Heart left ventricle (tissue), 16 donors: ENCODE measurements at regions not wholly inside any gene's neighbourhood (a gene's known extent, or its start where the extent isn't known, plus 50 kb on each side); places are given as distances from the start of the nearest gene placed in this dataset.

Source experiments
- ATAC-seq, 4 donors: fragments of 200-7000 bp; cut with Tn5 transposase; one replicate each; pipeline ENCODE4 v1.9.1; 2020 to 2022; ENCODE audit warnings: moderate library complexity in 4 of 4, mild to moderate bottlenecking in 3 of 4, moderate number of reproducible peaks in 1 of 4
- DNase-seq, 5 donors: peaks; one replicate each; pipeline ENCODE4 v3.0.0-alpha.2; 2020
- H3K27ac ChIP-seq, 12 donors: fragments of 200-600 bp; sonication (generic) in 4 of 12; one replicate each; pipeline versions ENCODE4 v1.5.0 to v1.8.0; 2016 to 2022; ENCODE audit warnings: mild to moderate bottlenecking in 2 of 12
- H3K27me3 ChIP-seq, 9 donors: fragments of 200-600 bp; sonication (generic) in 2 of 9; one replicate each; pipeline versions ENCODE4 v1.5.1 to v1.8.0; 2016 to 2022; ENCODE audit warnings: mild to moderate bottlenecking in 3 of 9
- H3K36me3 ChIP-seq, 9 donors: fragments of 200-600 bp; sonication (generic) in 2 of 9; one replicate each; pipeline versions ENCODE4 v1.5.0 to v1.8.0; 2018 to 2022; ENCODE audit warnings: mild to moderate bottlenecking in 2 of 9
- H3K4me1 ChIP-seq, 12 donors: fragments of 200-600 bp; sonication (generic) in 4 of 12; one replicate each; pipeline versions ENCODE4 v1.5.0 to v1.8.0; 2016 to 2022; ENCODE audit warnings: mild to moderate bottlenecking in 3 of 12
- H3K4me3 ChIP-seq, 12 donors: fragments of 200-600 bp; sonication (generic) in 4 of 12; one replicate each; pipeline versions ENCODE4 v1.5.0 to v1.8.0; 2017 to 2022; ENCODE audit warnings: mild to moderate bottlenecking in 9 of 12, moderate library complexity in 4 of 12
- H3K9me3 ChIP-seq, 12 donors: fragments of 200-600 bp; sonication (generic) in 4 of 12; one replicate each; pipeline versions ENCODE4 v1.5.0 to v1.8.0; 2016 to 2022; ENCODE audit warnings: mild to moderate bottlenecking in 1 of 12
- POLR2A ChIP-seq, 2 donors: fragments of 450-650 bp; IDR thresholded peaks; one replicate each; pipeline ENCODE4 v1.6.1; 2017; ENCODE audit warnings: antibody characterized with exemption in 2 of 2, mild to moderate bottlenecking in 2 of 2, moderate library complexity in 2 of 2
- WGBS, 4 donors: extraction: QIAGEN DNeasy Blood & Tissue Kit in 2 of 4; methylation state at CpG; one replicate each; pipeline versions ENCODE4 v1.1.5 to v1.1.7; 2013 to 2018; 5-methylcytosine and 5-hydroxymethylcytosine counted together
- intact Hi-C, 10 donors: fragments of 100-400 bp; cut with DNase I; formaldehyde crosslinking; loops; one replicate each; pipeline versions ENCODE4 v1.11.1 to v1.14.2; 2022
- TF ChIP-seq, protein P1 (sequence below), 12 donors: fragments of 200-600 bp; sonication (generic) in 4 of 12; IDR thresholded peaks; one replicate each; pipeline versions ENCODE4 v1.5.0 to v1.8.0; 2018 to 2022; ENCODE audit warnings: antibody characterized with exemption in 12 of 12, mild to moderate bottlenecking in 5 of 12
- donor health status: ischemic (EF 13 %, LVEDD 7.1; RV severe dilation, severe dysfunction).
- donor health status: healthy with polysubstance abuse.
- donor health status: DM: no; HTN: yes; CAD: no.
- donor health status: DM: no; HTN: no; CAD: no.
- donor health status: ischemic (EF 25% LVEDD 6.9; RV normal size, moderate dysfunction).
- donor health status: ischemic (EF 25% LVEDD 5.7; RV mildly dilated, moderate dysfunction).
- donor health status: healthy.
- donor health status: DM: yes; HTN: yes; CAD: no.
- donor health status: ischemic (EF 35%, LVEDD 5.7; RV mildly dilated, moderate dysfunction).
- donor health status: nonischemic (EF 11% LVEDD 7.7; RV severe dilation, severe dysfunction).
- donor health status: DM: yes; HTN: yes; CAD: no.
- donor health status: PGD.
- donor health status: ischemic (EF 29% LVEDD 5.4; RV normal size, mild dysfunction).
- donor health status: nonischemic (EF 23%, LVEDD 6.1; RV moderate dilation, normal function).

- intact Hi-C loops = no loop called here
- H3K4me1 ChIP-seq = no peaks in the 10 kb centered on the region
- no peaks in the 10 kb centered on the region for H3K9me3 ChIP-seq
- DNase-seq = no peak
- no peak for TF ChIP-seq POLR2A (IDR thresholded peaks at IDR 0.05)
- TF ChIP-seq, protein P1, sequence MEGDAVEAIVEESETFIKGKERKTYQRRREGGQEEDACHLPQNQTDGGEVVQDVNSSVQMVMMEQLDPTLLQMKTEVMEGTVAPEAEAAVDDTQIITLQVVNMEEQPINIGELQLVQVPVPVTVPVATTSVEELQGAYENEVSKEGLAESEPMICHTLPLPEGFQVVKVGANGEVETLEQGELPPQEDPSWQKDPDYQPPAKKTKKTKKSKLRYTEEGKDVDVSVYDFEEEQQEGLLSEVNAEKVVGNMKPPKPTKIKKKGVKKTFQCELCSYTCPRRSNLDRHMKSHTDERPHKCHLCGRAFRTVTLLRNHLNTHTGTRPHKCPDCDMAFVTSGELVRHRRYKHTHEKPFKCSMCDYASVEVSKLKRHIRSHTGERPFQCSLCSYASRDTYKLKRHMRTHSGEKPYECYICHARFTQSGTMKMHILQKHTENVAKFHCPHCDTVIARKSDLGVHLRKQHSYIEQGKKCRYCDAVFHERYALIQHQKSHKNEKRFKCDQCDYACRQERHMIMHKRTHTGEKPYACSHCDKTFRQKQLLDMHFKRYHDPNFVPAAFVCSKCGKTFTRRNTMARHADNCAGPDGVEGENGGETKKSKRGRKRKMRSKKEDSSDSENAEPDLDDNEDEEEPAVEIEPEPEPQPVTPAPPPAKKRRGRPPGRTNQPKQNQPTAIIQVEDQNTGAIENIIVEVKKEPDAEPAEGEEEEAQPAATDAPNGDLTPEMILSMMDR (IDR thresholded peaks at IDR 0.05) = no peak
- no peaks in the 10 kb centered on the region for H3K36me3 ChIP-seq
- H3K27me3 ChIP-seq = peaks cover 0 to 8% (median 0%) of the 10 kb centered on the region in 9 donors
- no peak for ATAC-seq
- no peak overlapping the region for H3K27ac ChIP-seq
- H3K4me3 ChIP-seq = no peak overlapping the region
- WGBS, 4 donors = 62 to 78% (median 70%) methylated on average over 5 of the region's 5 CpGs
Observed at GRCh38 chr5:2430606-2431005, 320.9 kb downstream of the IRX2 start.

GRCh38 chr5:2427983-2428382 is 323.5 kb downstream of the IRX2 start:
- H3K27me3 ChIP-seq = peaks cover 0 to 4% (median 0%) of the 10 kb centered on the region in 9 donors
- no peak overlapping the region for H3K4me3 ChIP-seq
- no peak for DNase-seq
- no peak for TF ChIP-seq POLR2A (IDR thresholded peaks at IDR 0.05)
- TF ChIP-seq, protein P1 (IDR thresholded peaks at IDR 0.05) = no peak
- intact Hi-C loops = no loop called here
- peaks cover 0 to 22% (median 13%) of the 10 kb centered on the region in 12 donors for H3K9me3 ChIP-seq
- H3K4me1 ChIP-seq = no peaks in the 10 kb centered on the region
- WGBS, 4 donors = 67 to 80% (median 77%) methylated on average over 4 of the region's 4 CpGs
- H3K36me3 ChIP-seq = no peaks in the 10 kb centered on the region
- ATAC-seq = no peak
- no peak overlapping the region for H3K27ac ChIP-seq

- peaks cover 0 to 35% (median 17%) of the 10 kb centered on the region in 12 donors for H3K9me3 ChIP-seq
- TF ChIP-seq, protein P1 (IDR thresholded peaks at IDR 0.05) = no peak
- no peak for TF ChIP-seq POLR2A (IDR thresholded peaks at IDR 0.05)
- DNase-seq = no peak
- ATAC-seq = no peak
- H3K4me1 ChIP-seq = no peaks in the 10 kb centered on the region
- no peak overlapping the region for H3K27ac ChIP-seq
- WGBS, 4 donors = 66 to 74% (median 71%) methylated on average over 2 of the region's 2 CpGs
- intact Hi-C loops = no loop called here
- H3K4me3 ChIP-seq = no peak overlapping the region
- no peaks in the 10 kb centered on the region for H3K36me3 ChIP-seq
- H3K27me3 ChIP-seq = no peaks in the 10 kb centered on the region
Observed at GRCh38 chr5:2423634-2424033, 327.8 kb downstream of the IRX2 start.

- Histone ChIP-seq H3K9me3 (peaks cover 0 to 7% (median under 1%) of the 10 kb centered on the region in 12 donors), H3K4me1 (no peaks in the 10 kb centered on the region), H3K4me3 (no peak overlapping the region), H3K27me3 (peaks cover 0 to 21% (median 0%) of the 10 kb centered on the region in 9 donors), H3K36me3 (no peaks in the 10 kb centered on the region), H3K27ac (no peak overlapping the region)
- TF ChIP-seq POLR2A (IDR thresholded peaks at IDR 0.05) = no peak
- TF ChIP-seq, protein P1 (IDR thresholded peaks at IDR 0.05) = no peak
- no peak for ATAC-seq
- intact Hi-C loops = no loop called here
- DNase-seq = peak in 1 of 5 donors; percentile 51
- 80 to 92% (median 85%) methylated on average over 9 of the region's 9 CpGs for WGBS, 4 donors
Observed at GRCh38 chr5:2417301-2417700, 334.2 kb downstream of the IRX2 start.
